Stimulated activated naive B cell treated with anti-CD40 and anti-IgM and Interleukin-4, amounts not matched to agents 10 μg/mL and 1 μg/mL and 100 μg/mL, for 72 hours (primary cell): ENCODE measurements at regions not wholly inside any gene's neighbourhood (a gene's known extent, or its start where the extent isn't known, plus 50 kb on each side); places are given as distances from the start of the nearest gene placed in this dataset.
"Not testable (repeated sequence)": the region's sequence is repeated elsewhere in the genome, so short reads cannot be mapped to it uniquely, and the experiment has no call there.

Source experiments
- ATAC-seq, 2 donors: fragments of 150-1000 bp; cut with Tn5 transposase; replicated peaks; 2 replicates each; pipeline ENCODE4 v1.10.0; 2021; ENCODE audit warnings: moderate library complexity in 1 of 2
- DNase-seq: peaks from one replicate; pipeline ENCODE4 v3.0.0; 2021
- H3K27ac Mint-ChIP-seq: one replicate; pipeline ENCODE4 v1.8.0; 2022; ENCODE audit warnings: mild to moderate bottlenecking, mixed read lengths
- H3K27me3 Mint-ChIP-seq, 2 donors: one replicate each; pipeline ENCODE4 v1.8.0; 2022; ENCODE audit warnings: mixed read lengths in 2 of 2
- H3K36me3 Mint-ChIP-seq, 2 donors: one replicate each; pipeline ENCODE4 v1.8.0; 2022; ENCODE audit warnings: mixed read lengths in 2 of 2, mild to moderate bottlenecking in 1 of 2
- H3K4me1 Mint-ChIP-seq, 2 donors: one replicate each; pipeline ENCODE4 v1.8.0; 2022; ENCODE audit warnings: mixed read lengths in 2 of 2, mild to moderate bottlenecking in 1 of 2
- H3K4me3 Mint-ChIP-seq, 2 donors: one replicate each; pipeline ENCODE4 v1.8.0; 2022; ENCODE audit warnings: mild to moderate bottlenecking in 2 of 2, mixed read lengths in 2 of 2, moderate library complexity in 1 of 2
- H3K9me3 Mint-ChIP-seq, 2 donors: one replicate each; pipeline ENCODE4 v1.8.0; 2022; ENCODE audit warnings: mixed read lengths in 2 of 2, mild to moderate bottlenecking in 1 of 2

DNA sequence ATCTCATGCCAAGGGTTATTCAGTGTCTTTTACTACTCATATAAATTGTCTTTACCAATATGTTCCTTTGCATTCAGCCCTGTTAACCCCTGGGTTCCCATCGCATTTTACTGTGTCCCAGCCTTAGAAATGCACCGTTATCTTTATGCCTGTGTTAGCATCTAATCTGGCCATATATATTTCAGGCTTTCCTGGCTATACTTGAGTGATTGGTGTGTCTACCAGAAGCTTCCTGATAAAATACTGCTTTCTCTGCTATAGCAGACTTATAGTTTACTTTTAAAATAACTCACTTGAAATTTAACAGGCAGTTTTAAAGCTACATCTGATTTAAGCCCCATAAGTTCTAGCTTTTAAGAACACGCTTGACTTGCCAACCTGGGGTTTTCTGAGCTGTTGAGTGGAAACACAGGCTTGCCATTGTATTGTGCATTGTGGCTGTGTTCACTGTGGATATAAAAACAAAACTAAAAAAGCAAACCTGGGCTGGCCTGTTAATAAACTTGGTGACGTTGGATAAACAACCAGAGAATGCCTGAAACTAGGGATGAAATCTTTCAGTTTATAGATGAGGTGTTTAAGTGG lies 185.3 kb upstream of the TAPT1 start:
- no peaks in the 10 kb centered on the region for H3K4me1 Mint-ChIP-seq
- no peak for ATAC-seq
- DNase-seq = no peak
- H3K4me3 Mint-ChIP-seq = no peak overlapping the region
- H3K27me3 Mint-ChIP-seq = peaks cover 15 to 16% of the 10 kb centered on the region in 2 donors
- H3K36me3 Mint-ChIP-seq = no peaks in the 10 kb centered on the region
- no peak overlapping the region for H3K27ac Mint-ChIP-seq
- peaks cover 0 to 5% of the 10 kb centered on the region in 2 donors for H3K9me3 Mint-ChIP-seq

- not testable (repeated sequence) for H3K9me3 Mint-ChIP-seq, H3K36me3 Mint-ChIP-seq, H3K27ac Mint-ChIP-seq, H3K4me3 Mint-ChIP-seq, ATAC-seq, DNase-seq, H3K27me3 Mint-ChIP-seq, H3K4me1 Mint-ChIP-seq
Measured at GRCh38 chr4:16393216-16393615, 166.9 kb upstream of the TAPT1 start.

GRCh38 chr4:16391196-16391595 lies 164.9 kb upstream of the TAPT1 start:
- DNase-seq = no peak
- peaks cover 0 to 5% of the 10 kb centered on the region in 2 donors for H3K9me3 Mint-ChIP-seq
- peaks cover 8 to 11% of the 10 kb centered on the region in 2 donors for H3K27me3 Mint-ChIP-seq
- H3K27ac Mint-ChIP-seq = no peak overlapping the region
- H3K4me1 Mint-ChIP-seq = no peaks in the 10 kb centered on the region
- no peak for ATAC-seq
- H3K36me3 Mint-ChIP-seq = peaks cover 0 to 2% of the 10 kb centered on the region in 2 donors
- no peak overlapping the region for H3K4me3 Mint-ChIP-seq

GRCh38 chr4:16387448-16387847 lies 161.2 kb upstream of the TAPT1 start:
- Mint-ChIP-seq H3K27ac (no peak overlapping the region), H3K4me1 (no peaks in the 10 kb centered on the region), H3K27me3 (peaks cover 8 to 17% of the 10 kb centered on the region in 2 donors), H3K9me3 (no peaks in the 10 kb centered on the region), H3K36me3 (no peaks in the 10 kb centered on the region), H3K4me3 (no peak overlapping the region)
- ATAC-seq (no peak), DNase-seq (no peak)

GRCh38 chr4:16386711-16387320 lies 160.5 kb upstream of the TAPT1 start:
- no peak overlapping the region for H3K4me3 Mint-ChIP-seq
- no peaks in the 10 kb centered on the region for H3K36me3 Mint-ChIP-seq
- no peak overlapping the region for H3K27ac Mint-ChIP-seq
- DNase-seq (no peak), ATAC-seq (no peak)
- H3K4me1 Mint-ChIP-seq = no peaks in the 10 kb centered on the region
- no peaks in the 10 kb centered on the region for H3K9me3 Mint-ChIP-seq
- peaks cover 8 to 17% of the 10 kb centered on the region in 2 donors for H3K27me3 Mint-ChIP-seq

- no peak overlapping the region for H3K27ac Mint-ChIP-seq
- ATAC-seq = no peak
- H3K36me3 Mint-ChIP-seq = no peaks in the 10 kb centered on the region
- H3K4me3 Mint-ChIP-seq = no peak overlapping the region
- H3K27me3 Mint-ChIP-seq = peaks cover 8 to 17% of the 10 kb centered on the region in 2 donors
- no peak for DNase-seq
- H3K9me3 Mint-ChIP-seq = no peaks in the 10 kb centered on the region
- H3K4me1 Mint-ChIP-seq = no peaks in the 10 kb centered on the region
Measured at GRCh38 chr4:16384576-16384975, 158.3 kb upstream of the TAPT1 start.

DNA sequence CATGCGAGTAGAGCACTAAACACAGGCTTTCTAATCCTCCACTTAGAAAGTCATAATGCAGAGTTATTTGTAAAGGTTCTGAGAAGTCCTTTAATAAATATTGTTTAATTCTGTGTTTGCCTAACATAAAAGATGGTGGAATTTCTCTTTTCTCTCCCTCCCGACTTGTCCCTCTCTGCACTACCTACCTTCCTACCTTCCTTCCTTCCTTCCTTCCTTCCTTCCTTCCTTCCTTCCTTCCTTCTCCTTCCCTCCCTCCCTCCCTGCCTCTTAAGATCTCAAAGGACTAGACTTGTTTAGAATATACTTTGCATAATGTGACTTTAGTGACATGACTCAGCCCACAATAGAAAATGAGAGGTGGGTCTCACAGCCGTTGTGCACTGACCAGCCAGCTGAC lies 156.3 kb upstream of the TAPT1 start:
- Mint-ChIP-seq H3K4me3 (no peak overlapping the region), H3K27me3 (peaks cover 6 to 13% of the 10 kb centered on the region in 2 donors), H3K27ac (no peak overlapping the region), H3K4me1 (no peaks in the 10 kb centered on the region), H3K9me3 (no peaks in the 10 kb centered on the region), H3K36me3 (no peaks in the 10 kb centered on the region)
- DNase-seq (no peak), ATAC-seq (no peak)

GRCh38 chr4:16377887-16378286 lies 151.6 kb upstream of the TAPT1 start:
- DNase-seq (no peak), ATAC-seq (no peak)
- peaks cover 2 to 4% of the 10 kb centered on the region in 2 donors for H3K9me3 Mint-ChIP-seq
- H3K27me3 Mint-ChIP-seq = no peaks in the 10 kb centered on the region
- H3K36me3 Mint-ChIP-seq = no peaks in the 10 kb centered on the region
- no peak overlapping the region for H3K4me3 Mint-ChIP-seq
- no peaks in the 10 kb centered on the region for H3K4me1 Mint-ChIP-seq
- H3K27ac Mint-ChIP-seq = no peak overlapping the region

- Mint-ChIP-seq H3K9me3 (peaks cover 0 to 3% of the 10 kb centered on the region in 2 donors), H3K27me3 (no peaks in the 10 kb centered on the region), H3K4me1 (no peaks in the 10 kb centered on the region), H3K4me3 (no peak overlapping the region), H3K36me3 (peaks cover 0 to 3% of the 10 kb centered on the region in 2 donors), H3K27ac (no peak overlapping the region)
- no peak for DNase-seq
- ATAC-seq = no peak
Measured at GRCh38 chr4:16365036-16365569, 138.8 kb upstream of the TAPT1 start.

GRCh38 chr4:16360694-16361262 lies 134.5 kb upstream of the TAPT1 start:
- Mint-ChIP-seq H3K4me3 (no peak overlapping the region), H3K9me3 (peaks cover 0 to 3% of the 10 kb centered on the region in 2 donors), H3K27ac (no peak overlapping the region), H3K36me3 (peaks cover 0 to 3% of the 10 kb centered on the region in 2 donors), H3K4me1 (no peaks in the 10 kb centered on the region), H3K27me3 (no peaks in the 10 kb centered on the region)
- DNase-seq = no peak
- ATAC-seq = no peak

- Mint-ChIP-seq H3K9me3 (no peaks in the 10 kb centered on the region), H3K4me1 (no peaks in the 10 kb centered on the region), H3K27me3 (no peaks in the 10 kb centered on the region), H3K4me3 (no peak overlapping the region), H3K36me3 (no peaks in the 10 kb centered on the region), H3K27ac (no peak overlapping the region)
- DNase-seq (no peak), ATAC-seq (no peak)
Measured at GRCh38 chr4:16353165-16353564, 126.9 kb upstream of the TAPT1 start.

- H3K27ac Mint-ChIP-seq = no peak overlapping the region
- no peak overlapping the region for H3K4me3 Mint-ChIP-seq
- H3K27me3 Mint-ChIP-seq = no peaks in the 10 kb centered on the region
- DNase-seq = no peak
- no peaks in the 10 kb centered on the region for H3K4me1 Mint-ChIP-seq
- peaks cover 0 to 2% of the 10 kb centered on the region in 2 donors for H3K9me3 Mint-ChIP-seq
- peaks cover 0 to 1% of the 10 kb centered on the region in 2 donors for H3K36me3 Mint-ChIP-seq
- ATAC-seq = no peak
Measured at GRCh38 chr4:16351161-16351560, 124.9 kb upstream of the TAPT1 start.

GRCh38 chr4:16344853-16345252 lies 118.6 kb upstream of the TAPT1 start:
- DNase-seq = no peak
- no peak overlapping the region for H3K4me3 Mint-ChIP-seq
- no peak for ATAC-seq
- no peaks in the 10 kb centered on the region for H3K4me1 Mint-ChIP-seq
- no peak overlapping the region for H3K27ac Mint-ChIP-seq
- peaks cover 0 to 1% of the 10 kb centered on the region in 2 donors for H3K36me3 Mint-ChIP-seq
- H3K27me3 Mint-ChIP-seq = peaks cover 0 to 10% of the 10 kb centered on the region in 2 donors
- H3K9me3 Mint-ChIP-seq = peaks cover 0 to 2% of the 10 kb centered on the region in 2 donors

GRCh38 chr4:16337936-16338335 lies 111.7 kb upstream of the TAPT1 start:
- no peak for DNase-seq
- Mint-ChIP-seq H3K4me3 (no peak overlapping the region), H3K36me3 (no peaks in the 10 kb centered on the region), H3K9me3 (no peaks in the 10 kb centered on the region), H3K27ac (no peak overlapping the region), H3K27me3 (peaks cover 0 to 2% of the 10 kb centered on the region in 2 donors), H3K4me1 (no peaks in the 10 kb centered on the region)
- ATAC-seq = no peak

DNA sequence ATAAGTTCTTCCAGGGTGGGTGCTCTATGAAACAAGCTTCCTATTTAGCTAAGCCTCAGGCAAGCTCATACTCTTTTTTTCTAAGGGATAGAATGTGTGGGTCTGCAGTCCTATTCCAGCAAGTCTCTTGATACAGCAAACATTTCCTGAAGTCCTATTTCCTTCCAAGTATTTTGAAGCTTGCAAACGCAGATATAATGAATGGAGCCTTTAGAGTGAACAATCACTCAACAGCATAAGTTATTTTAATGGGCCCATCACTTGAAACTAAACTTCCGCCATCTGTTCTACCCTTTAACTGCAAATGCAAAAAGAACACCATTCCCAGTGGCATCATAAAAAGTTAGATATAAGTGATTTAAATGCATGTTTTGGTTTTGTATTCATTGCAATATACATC lies 108.3 kb upstream of the TAPT1 start:
- Mint-ChIP-seq H3K4me3 (no peak overlapping the region), H3K27ac (no peak overlapping the region), H3K36me3 (no peaks in the 10 kb centered on the region), H3K9me3 (no peaks in the 10 kb centered on the region), H3K4me1 (no peaks in the 10 kb centered on the region), H3K27me3 (peaks cover 0 to 5% of the 10 kb centered on the region in 2 donors)
- DNase-seq (no peak), ATAC-seq (no peak)
